PC-3 (cell line): ENCODE measurements at regions not wholly inside any gene's neighbourhood (a gene's known extent, or its start where the extent isn't known, plus 50 kb on each side); places are given as distances from the start of the nearest gene placed in this dataset.
A peak's percentile ranks its signal among the peaks of the same experiment; 100 is the strongest.

Experiments used
- ATAC-seq: fragments of 200-7000 bp; cut with Tn5 transposase; 2 replicates; pipeline ENCODE4 v1.9.1; 2020; ENCODE audit warnings: mild to moderate bottlenecking, moderate library complexity
- BruUV-seq: library from RNA; stranded (reverse); fragments of 400-500 nt; replicated peaks from 2 replicates; lab custom pipeline; 2021; lab: Mats Ljungman, UMichigan
- CTCF ChIA-PET: fragments of 300-600 bp; sonication (Branson Sonifier 250); formaldehyde crosslinking; loops from one replicate; lab custom pipeline; 2022; ENCODE audit warnings: antibody characterized with exemption; lab: Charles Lee
- POLR2A ChIA-PET: fragments of 300-600 bp; sonication (Branson Sonifier 250); formaldehyde crosslinking; loops from one replicate; lab custom pipeline; 2022; ENCODE audit warnings: antibody characterized with exemption; ENCODE audit not compliant: unreplicated experiment; lab: Charles Lee
- DNase-seq: peaks from one replicate; pipeline ENCODE4 v3.0.0-alpha.2; 2015
- H2AFZ ChIP-seq: fragments of 300-600 bp; sonication (generic); 2 replicates; pipeline ENCODE4 v1.6.0; 2016; ENCODE audit warnings: antibody characterized with exemption, low read length
- H3F3A ChIP-seq: fragments of 300-600 bp; sonication (generic); one replicate; pipeline ENCODE4 v1.6.0; 2017; ENCODE audit warnings: antibody characterized with exemption, low read length, control low read depth, mild to moderate bottlenecking; ENCODE audit not compliant: unreplicated experiment
- H3K27ac ChIP-seq: fragments of 300-600 bp; sonication (generic); 2 replicates; pipeline ENCODE4 v1.5.1; 2016; ENCODE audit warnings: mild to moderate bottlenecking, low read length
- H3K27me3 ChIP-seq: fragments of 300-600 bp; sonication (generic); 2 replicates; pipeline ENCODE4 v1.6.1; 2016; ENCODE audit warnings: low read length, mixed read lengths
- H3K36me3 ChIP-seq: fragments of 300-600 bp; sonication (generic); 2 replicates; pipeline ENCODE4 v1.6.1; 2016; ENCODE audit warnings: low read depth, mixed run types, low read length, mixed read lengths
- H3K4me1 ChIP-seq: fragments of 300-600 bp; sonication (generic); 2 replicates; pipeline ENCODE4 v1.5.1; 2016; ENCODE audit warnings: low read length; ENCODE audit not compliant: insufficient read depth
- H3K4me2 ChIP-seq: fragments of 300-600 bp; sonication (generic); 2 replicates; pipeline ENCODE4 v1.6.0; 2016; ENCODE audit warnings: low read length
- H3K4me3 ChIP-seq: fragments of 300-600 bp; sonication (generic); 2 replicates; pipeline ENCODE4 v1.5.1; 2016; ENCODE audit warnings: mild to moderate bottlenecking, low read length, mixed read lengths
- H3K79me2 ChIP-seq: fragments of 300-600 bp; sonication (generic); 2 replicates; pipeline ENCODE4 v1.6.1; 2017; ENCODE audit warnings: low read length, mixed read lengths
- H3K9ac ChIP-seq: fragments of 300-600 bp; sonication (generic); 2 replicates; pipeline ENCODE4 v1.6.0; 2016; ENCODE audit warnings: mild to moderate bottlenecking, low read length
- H3K9me2 ChIP-seq: fragments of 300-600 bp; sonication (generic); replicated peaks from 2 replicates; pipeline ENCODE4 v1.6.1; 2016; ENCODE audit warnings: mixed run types, low read length, mixed read lengths
- H3K9me3 ChIP-seq: fragments of 300-600 bp; sonication (generic); 2 replicates; pipeline ENCODE4 v1.6.1; 2016; ENCODE audit warnings: low read length, mixed read lengths
- H4K20me1 ChIP-seq: fragments of 300-600 bp; sonication (generic); 2 replicates; pipeline ENCODE4 v1.6.1; 2016; ENCODE audit warnings: low read length, mixed read lengths
- EZH2 ChIP-seq: fragments of 300-600 bp; sonication (generic); IDR thresholded peaks from one replicate; pipeline ENCODE4 v1.6.1; 2017; ENCODE audit warnings: antibody characterized with exemption, mild to moderate bottlenecking, low read length; ENCODE audit not compliant: unreplicated experiment
- EZH2phosphoT487 ChIP-seq: fragments of 300-600 bp; sonication (generic); IDR thresholded peaks from 2 replicates; pipeline ENCODE4 v1.6.1; 2018; ENCODE audit warnings: mild to moderate bottlenecking, antibody characterized with exemption, low read length, borderline replicate concordance
- intact Hi-C: fragments of 100-400 bp; cut with micrococcal nuclease; formaldehyde crosslinking; loops from 2 replicates; pipeline ENCODE4 v1.9.0; 2023
- TF ChIP-seq, protein P1 (sequence below): fragments of 300-600 bp; sonication (generic); conservative IDR thresholded peaks from 2 replicates; pipeline ENCODE4 v1.5.1; 2017; ENCODE audit warnings: antibody characterized with exemption, low read depth, mild to moderate bottlenecking, low read length

GRCh38 chr6:94394822-94395221, 975.5 kb upstream of the EPHA7 start:
- Histone ChIP-seq H3K36me3 (no peaks in the 10 kb centered on the region), H3K79me2 (no peaks in the 10 kb centered on the region), H3K9me2 (no peaks in the 10 kb centered on the region), H3K4me2 (no peak overlapping the region), H3K4me3 (no peak overlapping the region), H3K27me3 (no peaks in the 10 kb centered on the region), H3K9me3 (no peaks in the 10 kb centered on the region), H3F3A (no peaks in the 10 kb centered on the region), H3K27ac (no peak overlapping the region), H2AFZ (no peak overlapping the region), H3K9ac (no peak overlapping the region), H4K20me1 (no peaks in the 10 kb centered on the region), H3K4me1 (no peaks in the 10 kb centered on the region)
- ATAC-seq (no peak), DNase-seq (no peak)
- ChIA-PET CTCF (no interaction called here), POLR2A (no interaction called here)
- intact Hi-C loops = no loop called here
- TF ChIP-seq EZH2phosphoT487 (no peak), EZH2 (no peak)
- TF ChIP-seq, protein P1, sequence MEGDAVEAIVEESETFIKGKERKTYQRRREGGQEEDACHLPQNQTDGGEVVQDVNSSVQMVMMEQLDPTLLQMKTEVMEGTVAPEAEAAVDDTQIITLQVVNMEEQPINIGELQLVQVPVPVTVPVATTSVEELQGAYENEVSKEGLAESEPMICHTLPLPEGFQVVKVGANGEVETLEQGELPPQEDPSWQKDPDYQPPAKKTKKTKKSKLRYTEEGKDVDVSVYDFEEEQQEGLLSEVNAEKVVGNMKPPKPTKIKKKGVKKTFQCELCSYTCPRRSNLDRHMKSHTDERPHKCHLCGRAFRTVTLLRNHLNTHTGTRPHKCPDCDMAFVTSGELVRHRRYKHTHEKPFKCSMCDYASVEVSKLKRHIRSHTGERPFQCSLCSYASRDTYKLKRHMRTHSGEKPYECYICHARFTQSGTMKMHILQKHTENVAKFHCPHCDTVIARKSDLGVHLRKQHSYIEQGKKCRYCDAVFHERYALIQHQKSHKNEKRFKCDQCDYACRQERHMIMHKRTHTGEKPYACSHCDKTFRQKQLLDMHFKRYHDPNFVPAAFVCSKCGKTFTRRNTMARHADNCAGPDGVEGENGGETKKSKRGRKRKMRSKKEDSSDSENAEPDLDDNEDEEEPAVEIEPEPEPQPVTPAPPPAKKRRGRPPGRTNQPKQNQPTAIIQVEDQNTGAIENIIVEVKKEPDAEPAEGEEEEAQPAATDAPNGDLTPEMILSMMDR = no peak
- no TSS peak for BruUV-seq

GRCh38 chr6:94389218-94389617, 969.9 kb upstream of the EPHA7 start:
- ATAC-seq (peak; percentile 88), DNase-seq (peak; percentile 47)
- no TSS peak for BruUV-seq
- no peaks in the 10 kb centered on the region for H3K27me3 ChIP-seq
- H3K79me2 ChIP-seq = no peaks in the 10 kb centered on the region
- no peak overlapping the region for H3K9ac ChIP-seq
- H3K4me2 ChIP-seq = no peak overlapping the region
- POLR2A ChIA-PET = no interaction called here
- no peaks in the 10 kb centered on the region for H3F3A ChIP-seq
- no peaks in the 10 kb centered on the region for H3K36me3 ChIP-seq
- CTCF ChIA-PET = no interaction called here
- no peak overlapping the region for H3K4me3 ChIP-seq
- no peak overlapping the region for H3K27ac ChIP-seq
- H3K9me3 ChIP-seq = no peaks in the 10 kb centered on the region
- intact Hi-C loops = no loop called here
- H2AFZ ChIP-seq = no peak overlapping the region
- TF ChIP-seq EZH2phosphoT487 (no peak), EZH2 (no peak)
- TF ChIP-seq, protein P1 = no peak
- no peaks in the 10 kb centered on the region for H3K9me2 ChIP-seq
- no peaks in the 10 kb centered on the region for H3K4me1 ChIP-seq
- no peaks in the 10 kb centered on the region for H4K20me1 ChIP-seq

- Histone ChIP-seq H3K36me3 (no peaks in the 10 kb centered on the region), H3K9me2 (no peaks in the 10 kb centered on the region), H3K4me1 (no peaks in the 10 kb centered on the region), H2AFZ (no peak overlapping the region), H4K20me1 (no peaks in the 10 kb centered on the region), H3K79me2 (no peaks in the 10 kb centered on the region), H3K27ac (no peak overlapping the region), H3F3A (no peaks in the 10 kb centered on the region), H3K9ac (no peak overlapping the region), H3K9me3 (no peaks in the 10 kb centered on the region), H3K27me3 (no peaks in the 10 kb centered on the region), H3K4me2 (no peak overlapping the region), H3K4me3 (no peak overlapping the region)
- ChIA-PET POLR2A (no interaction called here), CTCF (no interaction called here)
- intact Hi-C loops = no loop called here
- TF ChIP-seq EZH2 = no peak
- TF ChIP-seq, protein P1 = no peak
- no peak for TF ChIP-seq EZH2phosphoT487
- no TSS peak for BruUV-seq
- ATAC-seq (no peak), DNase-seq (no peak)
These were observed 958.5 kb upstream of the EPHA7 start for GRCh38 chr6:94377835-94378234.
